ENCODE measurements at regions not wholly inside any gene's neighbourhood (a gene's known extent, or its start where the extent isn't known, plus 50 kb on each side); places are given as distances from the start of the nearest gene placed in this dataset.

DNA sequence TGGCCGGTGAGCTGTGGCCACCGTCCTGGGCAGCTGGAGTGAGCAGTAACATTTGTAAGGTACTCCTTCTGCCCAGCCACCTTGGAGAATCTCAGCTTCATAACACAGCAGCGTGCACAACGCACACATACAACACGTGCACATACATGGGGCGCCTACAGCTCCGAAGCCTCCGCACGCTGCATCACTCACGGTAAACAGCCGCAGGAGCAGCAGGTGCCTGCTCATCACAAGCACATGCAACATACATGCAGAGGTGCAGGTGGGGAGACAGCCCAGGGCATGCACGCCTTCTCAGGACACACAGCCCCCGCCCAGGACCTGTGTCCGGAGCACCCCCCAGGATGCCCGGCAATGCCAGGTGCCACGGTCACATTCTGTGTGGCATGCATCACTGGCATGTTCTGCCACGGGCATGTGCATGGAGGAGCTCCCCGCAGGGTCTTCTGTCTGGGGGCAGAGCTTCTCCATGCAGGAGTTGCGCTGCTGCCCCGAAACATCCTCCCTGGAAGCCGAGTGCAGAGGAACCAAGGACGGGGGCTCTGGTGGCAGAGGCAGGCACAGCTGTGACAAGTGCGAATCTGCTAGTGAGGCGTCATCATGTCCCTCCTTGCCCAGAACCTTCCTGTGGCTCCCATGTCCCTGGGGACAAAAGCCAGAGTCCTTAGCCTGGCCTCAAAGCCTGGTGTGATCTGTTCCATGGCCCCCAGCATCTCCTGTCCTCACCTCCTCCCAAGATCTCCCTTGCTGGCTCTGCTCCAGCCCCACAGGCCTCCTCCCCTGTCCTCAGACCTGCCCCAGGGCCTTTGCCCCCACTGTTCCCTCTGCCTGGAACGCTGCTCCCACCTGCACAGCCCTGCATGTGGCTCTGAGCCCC, 184.0 kb upstream of the GSE1 start:
- no peaks in the 10 kb centered on the region for H3K9me3 Mint-ChIP-seq
- no peaks in the 10 kb centered on the region for H3K36me3 ChIP-seq (ENCODE audit: control insufficient read depth, insufficient read depth, low read length)
- no peaks in the 10 kb centered on the region for H3K27me3 ChIP-seq (ENCODE audit: control insufficient read depth, insufficient read depth, low read length)
- peak overlapping the region in 1 of 3 donors; percentile 5 for H3K27ac Mint-ChIP-seq
- ATAC-seq (ENCODE audit: low read depth in 2 of 2) (no peak), DNase-seq (no peak)
- H3K36me3 Mint-ChIP-seq = no peaks in the 10 kb centered on the region
- no peaks in the 10 kb centered on the region for H3K4me1 ChIP-seq (ENCODE audit: control insufficient read depth, insufficient read depth, low read length, poor library complexity, severe bottlenecking)
- H3K27me3 Mint-ChIP-seq = peaks cover 6% of the 10 kb centered on the region
- H3K4me3 ChIP-seq (ENCODE audit: low read depth, low read length) = no peak overlapping the region
- H3K4me3 Mint-ChIP-seq = no peak overlapping the region
- H3K9me3 ChIP-seq (ENCODE audit: control insufficient read depth in 2 of 2, low read length in 2 of 2) = no peaks in the 10 kb centered on the region
- H3K27ac ChIP-seq (ENCODE audit: insufficient read depth, low read length, poor library complexity, severe bottlenecking) = no peak overlapping the region
- no peaks in the 10 kb centered on the region for H3K4me1 Mint-ChIP-seq

DNA sequence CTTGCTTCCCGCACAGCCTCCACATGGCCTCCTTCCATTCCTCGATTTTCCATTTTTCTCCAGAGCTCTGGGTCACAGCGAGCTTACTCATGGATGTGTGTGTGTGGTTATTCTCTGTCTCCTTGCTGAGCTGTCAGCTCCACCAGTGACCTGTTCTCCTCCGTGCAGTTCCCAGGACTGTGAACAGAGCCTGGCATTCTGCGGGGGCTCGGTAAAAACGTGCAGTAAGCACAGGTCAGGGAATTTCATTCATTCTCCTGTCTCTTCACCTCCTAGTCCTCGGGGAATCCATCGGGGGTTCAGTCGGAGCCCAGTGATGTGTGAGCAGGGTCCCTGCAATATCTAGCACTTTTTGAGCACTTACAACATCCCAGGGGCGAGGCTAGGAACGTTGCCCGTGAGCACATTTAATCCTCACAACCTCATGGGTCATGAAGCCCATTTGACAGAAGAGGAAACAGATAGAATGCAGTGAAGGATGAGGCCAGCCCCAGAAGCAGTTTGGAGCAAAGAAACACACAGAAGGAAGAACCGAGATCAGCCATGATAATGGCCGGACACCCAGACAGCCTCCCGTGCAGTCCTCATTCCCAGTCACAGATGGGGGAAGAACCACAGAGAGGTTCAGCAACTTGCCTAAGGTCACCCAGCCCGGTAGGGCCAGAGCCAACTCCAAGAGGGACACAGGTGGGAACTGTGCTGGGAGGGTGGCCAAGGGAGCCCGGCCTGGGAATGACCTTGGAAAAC, 183.2 kb upstream of the GSE1 start:
- ATAC-seq (ENCODE audit: low read depth in 2 of 2) (no peak), DNase-seq (no peak)
- no peaks in the 10 kb centered on the region for H3K4me1 Mint-ChIP-seq
- Histone ChIP-seq H3K9me3 (ENCODE audit: control insufficient read depth in 2 of 2, low read length in 2 of 2) (no peaks in the 10 kb centered on the region), H3K4me1 (ENCODE audit: control insufficient read depth, insufficient read depth, low read length, poor library complexity, severe bottlenecking) (no peaks in the 10 kb centered on the region), H3K36me3 (ENCODE audit: control insufficient read depth, insufficient read depth, low read length) (no peaks in the 10 kb centered on the region), H3K4me3 (ENCODE audit: low read depth, low read length) (no peak overlapping the region), H3K27me3 (ENCODE audit: control insufficient read depth, insufficient read depth, low read length) (no peaks in the 10 kb centered on the region), H3K27ac (ENCODE audit: insufficient read depth, low read length, poor library complexity, severe bottlenecking) (no peak overlapping the region)
- peaks cover 6% of the 10 kb centered on the region for H3K27me3 Mint-ChIP-seq
- H3K27ac Mint-ChIP-seq = peak overlapping the region in 1 of 3 donors; percentile 48
- H3K4me3 Mint-ChIP-seq = no peak overlapping the region
- H3K9me3 Mint-ChIP-seq = no peaks in the 10 kb centered on the region
- H3K36me3 Mint-ChIP-seq = no peaks in the 10 kb centered on the region

- no peaks in the 10 kb centered on the region for H3K36me3 Mint-ChIP-seq
- peaks cover 6% of the 10 kb centered on the region for H3K27me3 Mint-ChIP-seq
- H3K27ac Mint-ChIP-seq = no peak overlapping the region
- no peak for ATAC-seq (ENCODE audit: low read depth in 2 of 2)
- no peak overlapping the region for H3K4me3 ChIP-seq (ENCODE audit: low read depth, low read length)
- no peaks in the 10 kb centered on the region for H3K27me3 ChIP-seq (ENCODE audit: control insufficient read depth, insufficient read depth, low read length)
- no peak overlapping the region for H3K4me3 Mint-ChIP-seq
- H3K4me1 Mint-ChIP-seq = no peaks in the 10 kb centered on the region
- H3K36me3 ChIP-seq (ENCODE audit: control insufficient read depth, insufficient read depth, low read length) = no peaks in the 10 kb centered on the region
- H3K9me3 Mint-ChIP-seq = no peaks in the 10 kb centered on the region
- no peak for DNase-seq
- H3K27ac ChIP-seq (ENCODE audit: insufficient read depth, low read length, poor library complexity, severe bottlenecking) = no peak overlapping the region
- H3K4me1 ChIP-seq (ENCODE audit: control insufficient read depth, insufficient read depth, low read length, poor library complexity, severe bottlenecking) = no peaks in the 10 kb centered on the region
- H3K9me3 ChIP-seq (ENCODE audit: control insufficient read depth in 2 of 2, low read length in 2 of 2) = no peaks in the 10 kb centered on the region
These were observed 182.3 kb upstream of the GSE1 start for GRCh38 chr16:85430523-85431421.

- ATAC-seq (ENCODE audit: low read depth in 2 of 2) (no peak), DNase-seq (no peak)
- H3K4me3 ChIP-seq (ENCODE audit: low read depth, low read length) = no peak overlapping the region
- Mint-ChIP-seq H3K27ac (no peak overlapping the region), H3K4me1 (no peaks in the 10 kb centered on the region), H3K4me3 (no peak overlapping the region), H3K27me3 (peaks cover 6% of the 10 kb centered on the region), H3K36me3 (no peaks in the 10 kb centered on the region), H3K9me3 (no peaks in the 10 kb centered on the region)
- no peak overlapping the region for H3K27ac ChIP-seq (ENCODE audit: insufficient read depth, low read length, poor library complexity, severe bottlenecking)
- H3K36me3 ChIP-seq (ENCODE audit: control insufficient read depth, insufficient read depth, low read length) = no peaks in the 10 kb centered on the region
- H3K27me3 ChIP-seq (ENCODE audit: control insufficient read depth, insufficient read depth, low read length) = no peaks in the 10 kb centered on the region
- no peaks in the 10 kb centered on the region for H3K9me3 ChIP-seq (ENCODE audit: control insufficient read depth in 2 of 2, low read length in 2 of 2)
- H3K4me1 ChIP-seq (ENCODE audit: control insufficient read depth, insufficient read depth, low read length, poor library complexity, severe bottlenecking) = no peaks in the 10 kb centered on the region
These were observed 181.5 kb upstream of the GSE1 start for GRCh38 chr16:85431431-85432124.

GRCh38 chr16:85432606-85433005, 180.5 kb upstream of the GSE1 start:
- Mint-ChIP-seq H3K27me3 (peaks cover 6% of the 10 kb centered on the region), H3K27ac (no peak overlapping the region), H3K4me1 (no peaks in the 10 kb centered on the region), H3K9me3 (no peaks in the 10 kb centered on the region), H3K36me3 (no peaks in the 10 kb centered on the region), H3K4me3 (no peak overlapping the region)
- H3K27me3 ChIP-seq (ENCODE audit: control insufficient read depth, insufficient read depth, low read length) = no peaks in the 10 kb centered on the region
- H3K4me1 ChIP-seq (ENCODE audit: control insufficient read depth, insufficient read depth, low read length, poor library complexity, severe bottlenecking) = no peaks in the 10 kb centered on the region
- no peaks in the 10 kb centered on the region for H3K9me3 ChIP-seq (ENCODE audit: control insufficient read depth in 2 of 2, low read length in 2 of 2)
- no peak overlapping the region for H3K27ac ChIP-seq (ENCODE audit: insufficient read depth, low read length, poor library complexity, severe bottlenecking)
- no peak overlapping the region for H3K4me3 ChIP-seq (ENCODE audit: low read depth, low read length)
- H3K36me3 ChIP-seq (ENCODE audit: control insufficient read depth, insufficient read depth, low read length) = no peaks in the 10 kb centered on the region
- no peak for ATAC-seq (ENCODE audit: low read depth in 2 of 2)
- no peak for DNase-seq

GRCh38 chr16:85433477-85433876, 179.6 kb upstream of the GSE1 start:
- Mint-ChIP-seq H3K27me3 (peaks cover 6% of the 10 kb centered on the region), H3K27ac (peak overlapping the region in 1 of 3 donors; percentile 33), H3K36me3 (no peaks in the 10 kb centered on the region), H3K4me3 (no peak overlapping the region), H3K9me3 (no peaks in the 10 kb centered on the region), H3K4me1 (no peaks in the 10 kb centered on the region)
- no peaks in the 10 kb centered on the region for H3K36me3 ChIP-seq (ENCODE audit: control insufficient read depth, insufficient read depth, low read length)
- no peaks in the 10 kb centered on the region for H3K9me3 ChIP-seq (ENCODE audit: control insufficient read depth in 2 of 2, low read length in 2 of 2)
- no peak overlapping the region for H3K27ac ChIP-seq (ENCODE audit: insufficient read depth, low read length, poor library complexity, severe bottlenecking)
- no peaks in the 10 kb centered on the region for H3K4me1 ChIP-seq (ENCODE audit: control insufficient read depth, insufficient read depth, low read length, poor library complexity, severe bottlenecking)
- no peaks in the 10 kb centered on the region for H3K27me3 ChIP-seq (ENCODE audit: control insufficient read depth, insufficient read depth, low read length)
- no peak overlapping the region for H3K4me3 ChIP-seq (ENCODE audit: low read depth, low read length)
- no peak for DNase-seq
- ATAC-seq (ENCODE audit: low read depth in 2 of 2) = no peak

GRCh38 chr16:85435286-85435685, 177.8 kb upstream of the GSE1 start:
- H3K4me1 ChIP-seq (ENCODE audit: control insufficient read depth, insufficient read depth, low read length, poor library complexity, severe bottlenecking) = no peaks in the 10 kb centered on the region
- H3K4me3 ChIP-seq (ENCODE audit: low read depth, low read length) = no peak overlapping the region
- H3K27me3 ChIP-seq (ENCODE audit: control insufficient read depth, insufficient read depth, low read length) = no peaks in the 10 kb centered on the region
- H3K36me3 ChIP-seq (ENCODE audit: control insufficient read depth, insufficient read depth, low read length) = no peaks in the 10 kb centered on the region
- Mint-ChIP-seq H3K9me3 (no peaks in the 10 kb centered on the region), H3K4me1 (no peaks in the 10 kb centered on the region), H3K27me3 (peaks cover 6% of the 10 kb centered on the region), H3K4me3 (no peak overlapping the region), H3K36me3 (no peaks in the 10 kb centered on the region), H3K27ac (peak overlapping the region in 1 of 3 donors; percentile 14)
- DNase-seq = no peak
- H3K9me3 ChIP-seq (ENCODE audit: control insufficient read depth in 2 of 2, low read length in 2 of 2) = no peaks in the 10 kb centered on the region
- ATAC-seq (ENCODE audit: low read depth in 2 of 2) = no peak
- no peak overlapping the region for H3K27ac ChIP-seq (ENCODE audit: insufficient read depth, low read length, poor library complexity, severe bottlenecking)

All from CD4-positive, CD25-positive, alpha-beta regulatory T cell (primary cell).